SK-N-SH (cell line): ENCODE measurements at regions not wholly inside any gene's neighbourhood (a gene's known extent, or its start where the extent isn't known, plus 50 kb on each side); places are given as distances from the start of the nearest gene placed in this dataset.

Experiments
- CTCF ChIA-PET: fragments of 300-600, 350-600 bp; formaldehyde crosslinking; extraction: SDS; loops from one replicate; lab custom pipeline; 2021; lab: Yijun Ruan, JAX
- POLR2A ChIA-PET: fragments of 350-600 bp; sonication (Branson Sonifier 250); formaldehyde crosslinking; extraction: SDS; loops from one replicate; lab custom pipeline; 2020; ENCODE audit warnings: antibody characterized with exemption, inconsistent platforms; lab: Yijun Ruan, JAX
- DNase-seq: peaks from one replicate; pipeline ENCODE4 v3.0.0; 2012
- H2AFZ ChIP-seq: fragments of 200-600 bp; sonication (generic); 2 replicates; pipeline ENCODE4 v1.8.1; 2016; ENCODE audit warnings: antibody characterized with exemption, mild to moderate bottlenecking, low read depth
- H3F3A ChIP-seq: fragments of 200-600 bp; sonication (generic); replicated peaks from 2 replicates; pipeline ENCODE3; 2016; ENCODE audit warnings: antibody characterized with exemption, mild to moderate bottlenecking; ENCODE audit not compliant: insufficient read depth
- H3K27ac ChIP-seq, 2 experiments: fragments of 200-500 bp in 1 of 2; fragments of 200-600 bp in 1 of 2; sonication (Bioruptor generic) in 1 of 2; sonication (generic), shearing (Covaris generic) in 1 of 2; 2 replicates each; pipeline versions ENCODE4 v1.5.1 to v1.6.1; 2014 to 2016; ENCODE audit warnings: low read depth in 2 of 2, inconsistent platforms in 1 of 2, low read length in 1 of 2, mild to moderate bottlenecking in 1 of 2, mixed read lengths in 1 of 2
- H3K27me3 ChIP-seq: fragments of 200-600 bp; sonication (generic), shearing (Covaris generic); 2 replicates; pipeline ENCODE4 v1.6.1; 2016; ENCODE audit warnings: mixed run types; ENCODE audit not compliant: insufficient read depth
- H3K36me3 ChIP-seq, 2 experiments: fragments of 200-500 bp in 1 of 2; fragments of 200-600 bp in 1 of 2; sonication (Bioruptor generic) in 1 of 2; sonication (generic) in 1 of 2; replicated peaks in 1 of 2; 2 replicates each; pipeline versions ENCODE3 to v1.5.1; 2014 to 2016; ENCODE audit warnings: low read length in 1 of 2, mild to moderate bottlenecking in 1 of 2; ENCODE audit not compliant: insufficient read depth in 2 of 2, control insufficient read depth in 1 of 2
- H3K4me1 ChIP-seq, 2 experiments: fragments of 200-500 bp in 1 of 2; fragments of 200-600 bp in 1 of 2; sonication (Bioruptor generic) in 1 of 2; sonication (generic), shearing (Covaris generic) in 1 of 2; 2 replicates each; pipeline versions ENCODE4 v1.5.1 to v1.6.1; 2014 to 2016; ENCODE audit warnings: low read depth in 1 of 2, low read length in 1 of 2, mixed run types in 1 of 2; ENCODE audit not compliant: insufficient read depth in 2 of 2, control insufficient read depth in 1 of 2
- H3K4me2 ChIP-seq: fragments of 200-600 bp; sonication (generic), shearing (Covaris generic); 2 replicates; pipeline ENCODE4 v1.6.1; 2017; ENCODE audit warnings: mixed run types
- H3K4me3 ChIP-seq, 2 experiments: fragments of 200-500 bp in 1 of 2; fragments of 200-600 bp in 1 of 2; sonication (Bioruptor generic) in 1 of 2; sonication (generic), shearing (Covaris generic) in 1 of 2; 2 replicates each; pipeline versions ENCODE4 v1.5.1 to v1.8.1; 2014 to 2016; ENCODE audit warnings: low read depth in 2 of 2, inconsistent platforms in 1 of 2, low read length in 1 of 2, mild to moderate bottlenecking in 1 of 2, mixed read lengths in 1 of 2, moderate library complexity in 1 of 2
- H3K79me2 ChIP-seq: fragments of 200-600 bp; sonication (generic); 2 replicates; pipeline ENCODE4 v1.8.1; 2017; ENCODE audit warnings: mild to moderate bottlenecking; ENCODE audit not compliant: insufficient read depth
- H3K9ac ChIP-seq: fragments of 200-600 bp; sonication (generic); 2 replicates; pipeline ENCODE4 v1.6.1; 2017; ENCODE audit warnings: mixed run types
- H3K9me2 ChIP-seq: fragments of 200-600 bp; sonication (generic); 2 replicates; pipeline ENCODE4 v1.6.1; 2017; ENCODE audit warnings: mixed run types
- H3K9me3 ChIP-seq: fragments of 200-600 bp; sonication (generic); 2 replicates; pipeline ENCODE4 v1.6.1; 2017; ENCODE audit warnings: mixed run types, mild to moderate bottlenecking, moderate library complexity
- H4K20me1 ChIP-seq: fragments of 200-600 bp; sonication (generic); 2 replicates; pipeline ENCODE4 v1.6.1; 2017; ENCODE audit warnings: mild to moderate bottlenecking, mixed run types; ENCODE audit not compliant: insufficient read depth
- CHD2 ChIP-seq: fragments of 150-350 bp; IDR thresholded peaks from 2 replicates; pipeline ENCODE4 v1.6.1; 2018; ENCODE audit warnings: low read length; ENCODE audit not compliant: partially characterized antibody
- CTCF ChIP-seq: fragments of 200-600 bp; sonication (generic); IDR thresholded peaks from 2 replicates; pipeline ENCODE4 v1.6.1; 2017; ENCODE audit warnings: antibody characterized with exemption, mild to moderate bottlenecking, moderate library complexity
- EP300 ChIP-seq, 2 experiments: IDR thresholded peaks; 2 replicates each; pipeline versions ENCODE4 v1.4.0 to v1.6.1; 2012; ENCODE audit warnings: borderline replicate concordance in 1 of 2, low read depth in 1 of 2, low read length in 1 of 2
- EZH2phosphoT487 ChIP-seq: fragments of 200-600 bp; sonication (generic); IDR thresholded peaks from 2 replicates; pipeline ENCODE4 v1.6.1; 2017; ENCODE audit warnings: low read depth, mixed run types, mild to moderate bottlenecking, antibody characterized with exemption, moderate library complexity, borderline replicate concordance
- GATA2 ChIP-seq: sonication (generic); formaldehyde crosslinking; IDR thresholded peaks from 2 replicates; pipeline ENCODE4 v1.5.0; 2020; ENCODE audit warnings: mild to moderate bottlenecking, missing genetic modification reagents
- JUND ChIP-seq: IDR thresholded peaks from 2 replicates; pipeline ENCODE4 v1.4.0; 2012
- MEF2A ChIP-seq: IDR thresholded peaks from 2 replicates; pipeline ENCODE4 v1.4.0; 2012; ENCODE audit warnings: low read depth, borderline replicate concordance
- NFIC ChIP-seq: IDR thresholded peaks from 2 replicates; pipeline ENCODE4 v1.4.0; 2012; ENCODE audit warnings: borderline replicate concordance
- PBX3 ChIP-seq: IDR thresholded peaks from 2 replicates; pipeline ENCODE4; 2012
- POLR2AphosphoS5 ChIP-seq: IDR thresholded peaks from 2 replicates; pipeline ENCODE4 v1.6.1; 2012; ENCODE audit warnings: low read depth, low read length
- RFX5 ChIP-seq: IDR thresholded peaks from 2 replicates; pipeline ENCODE4 v1.6.1; 2012; ENCODE audit warnings: mild to moderate bottlenecking, improper control_type of control experiment, low read length
- SIN3A ChIP-seq: IDR thresholded peaks from 2 replicates; pipeline ENCODE4 v1.6.1; 2012; ENCODE audit warnings: low read depth, mild to moderate bottlenecking, low read length, moderate library complexity, borderline replicate concordance
- USF2 ChIP-seq: fragments of 150-350 bp; IDR thresholded peaks from 2 replicates; pipeline ENCODE4 v1.6.1; 2017; ENCODE audit warnings: antibody characterized with exemption, low read length, low read depth, borderline replicate concordance
- YY1 ChIP-seq: IDR thresholded peaks from 2 replicates; pipeline ENCODE4 v1.4.0; 2012; ENCODE audit warnings: low read depth, mild to moderate bottlenecking
- ZBTB33 ChIP-seq: IDR thresholded peaks from 2 replicates; pipeline ENCODE4 v1.4.0; 2012; ENCODE audit warnings: low read depth, borderline replicate concordance
- WGBS: methylation state at CpG from one replicate; pipeline ENCODE4 v1.1.6; 2017; ENCODE audit warnings: low lambda C conversion rate; 5-methylcytosine and 5-hydroxymethylcytosine counted together

GRCh38 chr1:184219414-184219813 lies 167.4 kb upstream of the C1orf21 start:
- H3K36me3 ChIP-seq, result no peaks in the 10 kb centered on the region
- H3K9ac ChIP-seq, result no peak overlapping the region
- no peak for TF ChIP-seq PBX3
- TF ChIP-seq EP300 (IDR thresholded peaks at IDR 0.05; ENCODE audit: borderline replicate concordance in 1 of 2, low read depth in 1 of 2, low read length in 1 of 2), result no peak
- no peak for TF ChIP-seq GATA2 (CRISPR knock-in tag)
- TF ChIP-seq NFIC, result no peak
- H3K4me3 ChIP-seq, result no peak overlapping the region
- no peak overlapping the region for H3K4me2 ChIP-seq
- peaks cover 0 to 11% of the 10 kb centered on the region in 2 experiments; a peak in 1 of 4 replicates for H3K4me1 ChIP-seq
- no peak for DNase-seq
- H3K27me3 ChIP-seq, result no peaks in the 10 kb centered on the region
- H3F3A ChIP-seq, result no peaks in the 10 kb centered on the region
- H3K9me3 ChIP-seq, result no peaks in the 10 kb centered on the region
- no peaks in the 10 kb centered on the region for H3K9me2 ChIP-seq
- no peak overlapping the region for H2AFZ ChIP-seq
- H3K27ac ChIP-seq, result no peak overlapping the region
- 72% methylated on average over 3 of the region's 3 CpGs for WGBS
- H4K20me1 ChIP-seq, result no peaks in the 10 kb centered on the region
- ChIA-PET POLR2A (no interaction called here), CTCF (no interaction called here)
- no peaks in the 10 kb centered on the region for H3K79me2 ChIP-seq

GRCh38 chr1:184219883-184220282 lies 166.9 kb upstream of the C1orf21 start:
- Histone ChIP-seq H3K36me3 (no peaks in the 10 kb centered on the region), H3K79me2 (no peaks in the 10 kb centered on the region), H3F3A (no peaks in the 10 kb centered on the region), H3K27ac (no peak overlapping the region), H3K4me2 (no peak overlapping the region), H2AFZ (no peak overlapping the region), H3K4me3 (no peak overlapping the region), H3K9me3 (no peaks in the 10 kb centered on the region), H3K9me2 (no peaks in the 10 kb centered on the region), H3K4me1 (peaks cover 0 to 8% of the 10 kb centered on the region in 2 experiments; a peak in 1 of 4 replicates), H4K20me1 (no peaks in the 10 kb centered on the region), H3K27me3 (no peaks in the 10 kb centered on the region), H3K9ac (no peak overlapping the region)
- no peak for DNase-seq
- CTCF ChIA-PET, result no interaction called here
- TF ChIP-seq POLR2AphosphoS5, result no peak
- no peak for TF ChIP-seq NFIC
- TF ChIP-seq GATA2 (CRISPR knock-in tag), result no peak
- no peak for TF ChIP-seq YY1
- TF ChIP-seq USF2, result no peak
- no peak for TF ChIP-seq MEF2A
- TF ChIP-seq PBX3, result no peak
- no peak for TF ChIP-seq SIN3A
- TF ChIP-seq EZH2phosphoT487, result no peak
- no peak for TF ChIP-seq ZBTB33
- TF ChIP-seq JUND, result no peak
- TF ChIP-seq CHD2, result no peak
- TF ChIP-seq EP300 (IDR thresholded peaks at IDR 0.05; ENCODE audit: borderline replicate concordance in 1 of 2, low read depth in 1 of 2, low read length in 1 of 2), result no peak
- no peak for TF ChIP-seq RFX5
- no peak for TF ChIP-seq CTCF
- 84% methylated on average over 8 of the region's 8 CpGs for WGBS
- POLR2A ChIA-PET, result no interaction called here
